Brain microvascular endothelial cell (primary cell): ENCODE measurements at regions not wholly inside any gene's neighbourhood (a gene's known extent, or its start where the extent isn't known, plus 50 kb on each side); places are given as distances from the start of the nearest gene placed in this dataset.

Experiments
- DNase-seq: peaks from one replicate; pipeline ENCODE4 v3.0.0-alpha.2; 2020
- H3K27ac ChIP-seq: fragments of 250-450 bp; sonication (Bioruptor Pico); 2 replicates; pipeline ENCODE4 v1.5.1; 2020; ENCODE audit warnings: mild to moderate bottlenecking, moderate library complexity
- H3K27me3 ChIP-seq: fragments of 250-450 bp; sonication (Bioruptor Pico); replicated peaks from 2 replicates; pipeline ENCODE4 v1.5.1; 2020; ENCODE audit warnings: mild to moderate bottlenecking
- H3K36me3 ChIP-seq: fragments of 250-450 bp; sonication (Bioruptor Pico); replicated peaks from 2 replicates; pipeline ENCODE4 v1.5.1; 2020; ENCODE audit warnings: mild to moderate bottlenecking
- H3K4me3 ChIP-seq: 2 replicates; pipeline ENCODE4 v1.5.1; 2011; ENCODE audit warnings: low read depth, mild to moderate bottlenecking, control low read depth, low read length, moderate library complexity
- CTCF ChIP-seq: IDR thresholded peaks from 2 replicates; pipeline ENCODE4 v1.5.1; 2011; ENCODE audit warnings: low read depth, mild to moderate bottlenecking, moderate library complexity, low read length, control low read depth, inconsistent platforms; ENCODE audit errors: missing control alignments
- in situ Hi-C: cut with HindIII; loops from 2 replicates; pipeline ENCODE4 v1.10.0; 2017; ENCODE audit warnings: low sequenced_read_pairs, low pct_ligation_motif_present

GRCh38 chr2:182622231-182622630 is 93.8 kb upstream of the DNAJC10 start:
- Histone ChIP-seq H3K27me3 (no peaks in the 10 kb centered on the region), H3K4me3 (no peak overlapping the region), H3K27ac (no peak overlapping the region), H3K36me3 (no peaks in the 10 kb centered on the region)
- TF ChIP-seq CTCF: no peak
- in situ Hi-C loops: no loop called here
- no peak for DNase-seq

GRCh38 chr2:182625814-182626213 is 90.2 kb upstream of the DNAJC10 start:
- no peak overlapping the region for H3K27ac ChIP-seq
- DNase-seq: no peak
- in situ Hi-C loops: no loop called here
- H3K4me3 ChIP-seq: no peak overlapping the region
- H3K36me3 ChIP-seq: no peaks in the 10 kb centered on the region
- no peaks in the 10 kb centered on the region for H3K27me3 ChIP-seq
- TF ChIP-seq CTCF: no peak

- no peak for DNase-seq
- in situ Hi-C loops: no loop called here
- H3K27me3 ChIP-seq: no peaks in the 10 kb centered on the region
- TF ChIP-seq CTCF: no peak
- no peaks in the 10 kb centered on the region for H3K36me3 ChIP-seq
- no peak overlapping the region for H3K27ac ChIP-seq
- no peak overlapping the region for H3K4me3 ChIP-seq
Observed at GRCh38 chr2:182628916-182629315, 87.1 kb upstream of the DNAJC10 start.

- Histone ChIP-seq H3K27me3 (no peaks in the 10 kb centered on the region), H3K27ac (no peak overlapping the region), H3K36me3 (no peaks in the 10 kb centered on the region), H3K4me3 (no peak overlapping the region)
- in situ Hi-C loops: no loop called here
- no peak for TF ChIP-seq CTCF
- DNase-seq: no peak
Observed at GRCh38 chr2:182630207-182630606, 85.8 kb upstream of the DNAJC10 start.

- in situ Hi-C loops: no loop called here
- no peak for DNase-seq
- no peak for TF ChIP-seq CTCF
- no peaks in the 10 kb centered on the region for H3K27me3 ChIP-seq
- H3K36me3 ChIP-seq: no peaks in the 10 kb centered on the region
- H3K4me3 ChIP-seq: no peak overlapping the region
- no peak overlapping the region for H3K27ac ChIP-seq
Observed at GRCh38 chr2:182631299-182631698, 84.8 kb upstream of the DNAJC10 start.

GRCh38 chr2:182634386-182634785 is 81.7 kb upstream of the DNAJC10 start:
- no peak for TF ChIP-seq CTCF
- H3K4me3 ChIP-seq: no peak overlapping the region
- no peak overlapping the region for H3K27ac ChIP-seq
- no peaks in the 10 kb centered on the region for H3K36me3 ChIP-seq
- H3K27me3 ChIP-seq: no peaks in the 10 kb centered on the region
- in situ Hi-C loops: no loop called here
- DNase-seq: no peak
